ENCODE measurements at regions not wholly inside any gene's neighbourhood (a gene's known extent, or its start where the extent isn't known, plus 50 kb on each side); places are given as distances from the start of the nearest gene placed in this dataset.

- TF ChIP-seq CTCF (IDR thresholded peaks at IDR 0.05; ENCODE audit: low read depth, low read length, poor library complexity, severe bottlenecking): no peak
- TF ChIP-seq EZH2phosphoT487 (IDR thresholded peaks at IDR 0.05; ENCODE audit: borderline replicate concordance, low read length): no peak
These were observed 117.2 kb downstream of the SLC4A3 start for GRCh38 chr2:219744600-219744999.
